ENCODE measurements at regions not wholly inside any gene's neighbourhood (a gene's known extent, or its start where the extent isn't known, plus 50 kb on each side); places are given as distances from the start of the nearest gene placed in this dataset.
"Not testable (repeated sequence)": the region's sequence is repeated elsewhere in the genome, so short reads cannot be mapped to it uniquely, and the experiment has no call there.

- FAIRE-seq (no peak), DNase-seq (ENCODE audit: insufficient read length) (no peak)
Measured at GRCh38 chr2:194328456-194328855, 1328.6 kb upstream of the SLC39A10 start.

GRCh38 chr2:194327196-194327888 is 1329.7 kb upstream of the SLC39A10 start:
- no peak for FAIRE-seq
- no peak for DNase-seq (ENCODE audit: insufficient read length)
- TF ChIP-seq POLR2AphosphoS5 (IDR thresholded peaks at IDR 0.05; ENCODE audit: low read depth, low read length) (no peak), POLR2A (IDR thresholded peaks at IDR 0.05; ENCODE audit: low read depth, low read length) (no peak), TAF1 (IDR thresholded peaks at IDR 0.05; ENCODE audit: borderline replicate concordance, low read depth, low read length) (no peak)

More at GRCh38 chr2:194328456-194328855, 1328.6 kb upstream of the SLC39A10 start:
- TF ChIP-seq POLR2AphosphoS5 (IDR thresholded peaks at IDR 0.05; ENCODE audit: low read depth, low read length), result no peak
- TF ChIP-seq TAF1 (IDR thresholded peaks at IDR 0.05; ENCODE audit: borderline replicate concordance, low read depth, low read length), result no peak
- TF ChIP-seq POLR2A (IDR thresholded peaks at IDR 0.05; ENCODE audit: low read depth, low read length), result no peak

- TF ChIP-seq POLR2AphosphoS5 (IDR thresholded peaks at IDR 0.05; ENCODE audit: low read depth, low read length), result no peak
- no peak for TF ChIP-seq POLR2A (IDR thresholded peaks at IDR 0.05; ENCODE audit: low read depth, low read length)
- no peak for TF ChIP-seq TAF1 (IDR thresholded peaks at IDR 0.05; ENCODE audit: borderline replicate concordance, low read depth, low read length)
- DNase-seq (ENCODE audit: insufficient read length), result no peak
- FAIRE-seq, result no peak
Measured at GRCh38 chr2:194323740-194324139, 1333.3 kb upstream of the SLC39A10 start.

- no peak for DNase-seq (ENCODE audit: insufficient read length)
- no peak for FAIRE-seq
- TF ChIP-seq POLR2AphosphoS5 (IDR thresholded peaks at IDR 0.05; ENCODE audit: low read depth, low read length) (no peak), POLR2A (IDR thresholded peaks at IDR 0.05; ENCODE audit: low read depth, low read length) (no peak), TAF1 (IDR thresholded peaks at IDR 0.05; ENCODE audit: borderline replicate concordance, low read depth, low read length) (no peak)
Measured at GRCh38 chr2:194320520-194320919, 1336.5 kb upstream of the SLC39A10 start.

GRCh38 chr2:194319222-194319992 is 1337.6 kb upstream of the SLC39A10 start:
- DNase-seq (ENCODE audit: insufficient read length), result no peak
- TF ChIP-seq TAF1 (IDR thresholded peaks at IDR 0.05; ENCODE audit: borderline replicate concordance, low read depth, low read length) (no peak), POLR2AphosphoS5 (IDR thresholded peaks at IDR 0.05; ENCODE audit: low read depth, low read length) (no peak), POLR2A (IDR thresholded peaks at IDR 0.05; ENCODE audit: low read depth, low read length) (no peak)
- FAIRE-seq, result no peak

GRCh38 chr2:194314042-194314441 is 1343.0 kb upstream of the SLC39A10 start:
- no peak for TF ChIP-seq TAF1 (IDR thresholded peaks at IDR 0.05; ENCODE audit: borderline replicate concordance, low read depth, low read length)
- TF ChIP-seq POLR2AphosphoS5 (IDR thresholded peaks at IDR 0.05; ENCODE audit: low read depth, low read length), result no peak
- TF ChIP-seq POLR2A (IDR thresholded peaks at IDR 0.05; ENCODE audit: low read depth, low read length), result no peak
- FAIRE-seq, result no peak

GRCh38 chr2:194304191-194304590 is 1352.8 kb upstream of the SLC39A10 start:
- TF ChIP-seq TAF1 (IDR thresholded peaks at IDR 0.05; ENCODE audit: borderline replicate concordance, low read depth, low read length), result no peak
- TF ChIP-seq POLR2A (IDR thresholded peaks at IDR 0.05; ENCODE audit: low read depth, low read length), result no peak
- no peak for TF ChIP-seq POLR2AphosphoS5 (IDR thresholded peaks at IDR 0.05; ENCODE audit: low read depth, low read length)
- FAIRE-seq (no peak), DNase-seq (ENCODE audit: insufficient read length) (no peak)

More at GRCh38 chr2:194314042-194314441, 1343.0 kb upstream of the SLC39A10 start:
- DNase-seq (ENCODE audit: insufficient read length), result no peak

- DNase-seq (ENCODE audit: insufficient read length) (no peak), FAIRE-seq (no peak)
- TF ChIP-seq POLR2A (IDR thresholded peaks at IDR 0.05; ENCODE audit: low read depth, low read length), result no peak
- no peak for TF ChIP-seq POLR2AphosphoS5 (IDR thresholded peaks at IDR 0.05; ENCODE audit: low read depth, low read length)
- no peak for TF ChIP-seq TAF1 (IDR thresholded peaks at IDR 0.05; ENCODE audit: borderline replicate concordance, low read depth, low read length)
Measured at GRCh38 chr2:194301946-194302345, 1355.1 kb upstream of the SLC39A10 start.

GRCh38 chr2:194294156-194294555 is 1362.9 kb upstream of the SLC39A10 start:
- TF ChIP-seq POLR2AphosphoS5 (IDR thresholded peaks at IDR 0.05; ENCODE audit: low read depth, low read length), result no peak
- DNase-seq (ENCODE audit: insufficient read length) (no peak), FAIRE-seq (no peak)

- no peak for TF ChIP-seq POLR2A (IDR thresholded peaks at IDR 0.05; ENCODE audit: low read depth, low read length)
- no peak for TF ChIP-seq TAF1 (IDR thresholded peaks at IDR 0.05; ENCODE audit: borderline replicate concordance, low read depth, low read length)
- no peak for TF ChIP-seq POLR2AphosphoS5 (IDR thresholded peaks at IDR 0.05; ENCODE audit: low read depth, low read length)
- no peak for FAIRE-seq
- DNase-seq (ENCODE audit: insufficient read length), result no peak
Measured at GRCh38 chr2:194291104-194291503, 1365.9 kb upstream of the SLC39A10 start.

- FAIRE-seq, result no peak
- no peak for TF ChIP-seq POLR2AphosphoS5 (IDR thresholded peaks at IDR 0.05; ENCODE audit: low read depth, low read length)
- no peak for TF ChIP-seq POLR2A (IDR thresholded peaks at IDR 0.05; ENCODE audit: low read depth, low read length)
- no peak for TF ChIP-seq TAF1 (IDR thresholded peaks at IDR 0.05; ENCODE audit: borderline replicate concordance, low read depth, low read length)
- no peak for DNase-seq (ENCODE audit: insufficient read length)
Measured at GRCh38 chr2:194289712-194290346, 1367.2 kb upstream of the SLC39A10 start.

GRCh38 chr2:194276667-194277066 is 1380.4 kb upstream of the SLC39A10 start:
- FAIRE-seq, result not testable (repeated sequence)

More at GRCh38 chr2:194276667-194277066, 1380.4 kb upstream of the SLC39A10 start:
- DNase-seq (ENCODE audit: insufficient read length), result not testable (repeated sequence)

Data from GM12892 (cell line).